ENCODE measurements at regions not wholly inside any gene's neighbourhood (a gene's known extent, or its start where the extent isn't known, plus 50 kb on each side); places are given as distances from the start of the nearest gene placed in this dataset.

DNA sequence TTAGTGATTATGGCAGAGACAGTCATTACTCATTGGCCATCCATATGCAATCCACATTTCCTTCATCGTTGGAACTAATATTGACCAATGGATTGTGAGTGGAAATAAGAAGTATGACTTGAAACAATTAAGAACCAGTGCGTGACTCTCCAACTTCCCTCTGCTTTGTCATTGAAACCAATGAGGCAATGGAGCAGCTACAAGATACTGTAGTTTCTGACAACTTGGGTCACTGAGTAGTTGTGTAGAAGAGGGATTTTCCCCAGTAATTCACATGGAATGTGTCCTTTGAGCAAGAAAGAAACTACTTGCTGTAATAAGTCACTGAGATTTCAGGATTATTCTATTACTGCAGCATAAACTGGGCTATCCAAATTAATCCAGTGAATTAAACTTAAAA is 785.3 kb upstream of the RIOK2 start:
- TF ChIP-seq, protein P1, sequence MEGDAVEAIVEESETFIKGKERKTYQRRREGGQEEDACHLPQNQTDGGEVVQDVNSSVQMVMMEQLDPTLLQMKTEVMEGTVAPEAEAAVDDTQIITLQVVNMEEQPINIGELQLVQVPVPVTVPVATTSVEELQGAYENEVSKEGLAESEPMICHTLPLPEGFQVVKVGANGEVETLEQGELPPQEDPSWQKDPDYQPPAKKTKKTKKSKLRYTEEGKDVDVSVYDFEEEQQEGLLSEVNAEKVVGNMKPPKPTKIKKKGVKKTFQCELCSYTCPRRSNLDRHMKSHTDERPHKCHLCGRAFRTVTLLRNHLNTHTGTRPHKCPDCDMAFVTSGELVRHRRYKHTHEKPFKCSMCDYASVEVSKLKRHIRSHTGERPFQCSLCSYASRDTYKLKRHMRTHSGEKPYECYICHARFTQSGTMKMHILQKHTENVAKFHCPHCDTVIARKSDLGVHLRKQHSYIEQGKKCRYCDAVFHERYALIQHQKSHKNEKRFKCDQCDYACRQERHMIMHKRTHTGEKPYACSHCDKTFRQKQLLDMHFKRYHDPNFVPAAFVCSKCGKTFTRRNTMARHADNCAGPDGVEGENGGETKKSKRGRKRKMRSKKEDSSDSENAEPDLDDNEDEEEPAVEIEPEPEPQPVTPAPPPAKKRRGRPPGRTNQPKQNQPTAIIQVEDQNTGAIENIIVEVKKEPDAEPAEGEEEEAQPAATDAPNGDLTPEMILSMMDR (IDR thresholded peaks at IDR 0.05) = no peak
- TF ChIP-seq EP300 (IDR thresholded peaks at IDR 0.05) (no peak), POLR2A (IDR thresholded peaks at IDR 0.05; ENCODE audit: low read depth) (no peak)
